Gastroesophageal sphincter (tissue), 4 donors: ENCODE measurements at regions not wholly inside any gene's neighbourhood (a gene's known extent, or its start where the extent isn't known, plus 50 kb on each side); places are given as distances from the start of the nearest gene placed in this dataset.

Experiments
- ATAC-seq: fragments of 150-250 bp; one replicate; pipeline ENCODE4 v1.9.1; 2016; ENCODE audit warnings: mild to moderate bottlenecking, moderate library complexity
- H3K27ac ChIP-seq, 4 donors: fragments of 200-600 bp; sonication (generic) in 3 of 4; 1 replicate in 3 of 4; 2 replicates in 1 of 4; pipeline ENCODE4 v1.5.1; 2016 to 2019
- H3K27me3 ChIP-seq: fragments of 200-600 bp; sonication (generic); one replicate; pipeline ENCODE4 v1.5.1; 2019
- H3K36me3 ChIP-seq, 2 donors: fragments of 200-600 bp; sonication (generic); one replicate each; pipeline ENCODE4 v1.5.1; 2019; ENCODE audit warnings: control low read depth in 1 of 2
- H3K4me1 ChIP-seq, 3 donors: fragments of 200-600 bp; sonication (generic); 1 replicate in 2 of 3; 2 replicates in 1 of 3; pipeline ENCODE4 v1.5.1; 2016 to 2019; ENCODE audit warnings: control low read depth in 2 of 3
- H3K4me3 ChIP-seq, 2 donors: fragments of 200-600 bp; sonication (generic); one replicate each; pipeline ENCODE4 v1.5.1; 2019; ENCODE audit warnings: mild to moderate bottlenecking in 1 of 2, moderate library complexity in 1 of 2
- H3K9me3 ChIP-seq, 3 donors: fragments of 200-600 bp; sonication (generic); one replicate each; pipeline ENCODE4 v1.5.1; 2017 to 2019; ENCODE audit warnings: control low read depth in 2 of 3
- CTCF ChIP-seq, 4 experiments: fragments of 200-600 bp in 2 of 4; fragments of 450-650 bp in 2 of 4; sonication (generic) in 1 of 4; IDR thresholded peaks; one replicate each; pipeline ENCODE4 v1.5.1; 2017 to 2019; ENCODE audit warnings: antibody characterized with exemption in 4 of 4, mild to moderate bottlenecking in 2 of 4, moderate library complexity in 2 of 4
- EP300 ChIP-seq: sonication (generic); formaldehyde crosslinking; IDR thresholded peaks from one replicate; pipeline ENCODE4 v1.6.1; 2017; ENCODE audit warnings: antibody characterized with exemption, mild to moderate bottlenecking
- POLR2A ChIP-seq, 2 donors: fragments of 450-650 bp; IDR thresholded peaks; one replicate each; pipeline ENCODE4 v1.6.1; 2017; ENCODE audit warnings: antibody characterized with exemption in 2 of 2, mild to moderate bottlenecking in 2 of 2, moderate library complexity in 1 of 2
- POLR2AphosphoS5 ChIP-seq: sonication (generic); formaldehyde crosslinking; IDR thresholded peaks from one replicate; pipeline ENCODE4 v1.6.1; 2017; ENCODE audit warnings: antibody characterized with exemption
- WGBS, 2 donors: methylation state at CpG; one replicate each; pipeline ENCODE4 v1.1.5; 2018; ENCODE audit warnings: low coverage in 1 of 2; 5-methylcytosine and 5-hydroxymethylcytosine counted together

GRCh38 chr4:120443116-120443515, 376.5 kb upstream of the MAD2L1 start:
- 70 to 100% methylated on average over 1 of the region's 1 CpG for WGBS, 2 donors

GRCh38 chr4:120440730-120441129, 374.1 kb upstream of the MAD2L1 start:
- ATAC-seq: no peak
- TF ChIP-seq EP300 (no peak), CTCF (IDR thresholded peaks at IDR 0.05) (no peak)
- no peaks in the 10 kb centered on the region for H3K36me3 ChIP-seq

More at GRCh38 chr4:120443116-120443515, 376.5 kb upstream of the MAD2L1 start:
- no peak overlapping the region for H3K4me3 ChIP-seq
- TF ChIP-seq CTCF (IDR thresholded peaks at IDR 0.05) (no peak), POLR2A (IDR thresholded peaks at IDR 0.05) (no peak)
- no peak for ATAC-seq
- no peaks in the 10 kb centered on the region for H3K27me3 ChIP-seq
- no peaks in the 10 kb centered on the region for H3K9me3 ChIP-seq
- no peak overlapping the region for H3K27ac ChIP-seq
- no peaks in the 10 kb centered on the region for H3K4me1 ChIP-seq
- no peaks in the 10 kb centered on the region for H3K36me3 ChIP-seq

GRCh38 chr4:120435179-120435578, 368.5 kb upstream of the MAD2L1 start:
- 39 to 41% methylated on average over 4 to 5 of the region's 5 CpGs for WGBS, 2 donors
- no peaks in the 10 kb centered on the region for H3K27me3 ChIP-seq
- no peaks in the 10 kb centered on the region for H3K9me3 ChIP-seq
- H3K4me1 ChIP-seq: no peaks in the 10 kb centered on the region
- TF ChIP-seq POLR2AphosphoS5 (no peak), EP300 (no peak), POLR2A (IDR thresholded peaks at IDR 0.05) (no peak), CTCF (IDR thresholded peaks at IDR 0.05) (no peak)
- H3K36me3 ChIP-seq: no peaks in the 10 kb centered on the region
- H3K4me3 ChIP-seq: no peak overlapping the region
- no peak overlapping the region for H3K27ac ChIP-seq
- no peak for ATAC-seq

More at GRCh38 chr4:120440730-120441129, 374.1 kb upstream of the MAD2L1 start:
- H3K4me3 ChIP-seq: no peak overlapping the region
- no peaks in the 10 kb centered on the region for H3K9me3 ChIP-seq
- no peaks in the 10 kb centered on the region for H3K4me1 ChIP-seq
- 60 to 66% methylated on average over 1 to 3 of the region's 3 CpGs for WGBS, 2 donors
- no peaks in the 10 kb centered on the region for H3K27me3 ChIP-seq
- no peak overlapping the region for H3K27ac ChIP-seq

- Histone ChIP-seq H3K9me3 (no peaks in the 10 kb centered on the region), H3K4me3 (no peak overlapping the region), H3K36me3 (no peaks in the 10 kb centered on the region), H3K4me1 (no peaks in the 10 kb centered on the region), H3K27me3 (no peaks in the 10 kb centered on the region), H3K27ac (no peak overlapping the region)
- ATAC-seq: no peak
- WGBS, 2 donors: 75 to 83% methylated on average over 2 of the region's 2 CpGs
- no peak for TF ChIP-seq CTCF (IDR thresholded peaks at IDR 0.05)
- TF ChIP-seq POLR2A (IDR thresholded peaks at IDR 0.05): no peak
- TF ChIP-seq EP300: no peak
- TF ChIP-seq POLR2AphosphoS5: no peak
Measured at GRCh38 chr4:120434756-120435155, 368.1 kb upstream of the MAD2L1 start.

GRCh38 chr4:120432301-120432860, 365.7 kb upstream of the MAD2L1 start:
- no peak for ATAC-seq
- WGBS, 2 donors: 29 to 37% methylated on average over 3 of the region's 3 CpGs
- H3K4me1 ChIP-seq: no peaks in the 10 kb centered on the region
- no peaks in the 10 kb centered on the region for H3K27me3 ChIP-seq
- no peaks in the 10 kb centered on the region for H3K36me3 ChIP-seq
- no peak overlapping the region for H3K27ac ChIP-seq
- no peak overlapping the region for H3K4me3 ChIP-seq
- TF ChIP-seq EP300: no peak
- no peak for TF ChIP-seq POLR2A (IDR thresholded peaks at IDR 0.05)
- TF ChIP-seq POLR2AphosphoS5: no peak
- TF ChIP-seq CTCF (IDR thresholded peaks at IDR 0.05): no peak
- no peaks in the 10 kb centered on the region for H3K9me3 ChIP-seq
